Activated CD8-positive, alpha-beta memory T cell treated with anti-CD3 and anti-CD28 coated beads, Interleukin-2, amount 10 ng/mL, durations not matched to agents 7 days and 5 days (primary cell): ENCODE measurements at regions not wholly inside any gene's neighbourhood (a gene's known extent, or its start where the extent isn't known, plus 50 kb on each side); places are given as distances from the start of the nearest gene placed in this dataset.

Experiments
- ATAC-seq: fragments of 150-1000 bp; cut with Tn5 transposase; one replicate; pipeline ENCODE4 v1.10.0; 2021; ENCODE audit warnings: moderate library complexity
- CTCF ChIA-PET: fragments of 350-600 bp; sonication (Branson Sonifier 250); formaldehyde crosslinking; loops from one replicate; lab custom pipeline; 2021; ENCODE audit warnings: antibody characterized with exemption; lab: Charles Lee
- DNase-seq: peaks from one replicate; pipeline ENCODE4 v3.0.0-alpha.2; 2020
- H3K27ac Mint-ChIP-seq: one replicate; pipeline ENCODE4 v1.8.0; 2021; ENCODE audit warnings: mild to moderate bottlenecking, mixed read lengths
- H3K27me3 Mint-ChIP-seq: one replicate; pipeline ENCODE4 v1.8.0; 2021; ENCODE audit warnings: mixed read lengths
- H3K36me3 Mint-ChIP-seq: one replicate; pipeline ENCODE4 v1.8.0; 2021; ENCODE audit warnings: mild to moderate bottlenecking, mixed read lengths
- H3K4me1 Mint-ChIP-seq: one replicate; pipeline ENCODE4 v1.8.0; 2021; ENCODE audit warnings: mixed read lengths
- H3K4me3 Mint-ChIP-seq: one replicate; pipeline ENCODE4 v1.8.0; 2021; ENCODE audit warnings: mild to moderate bottlenecking, moderate library complexity, mixed read lengths
- H3K9me3 Mint-ChIP-seq: one replicate; pipeline ENCODE4 v1.8.0; 2022; ENCODE audit warnings: low read depth, mixed read lengths

DNA sequence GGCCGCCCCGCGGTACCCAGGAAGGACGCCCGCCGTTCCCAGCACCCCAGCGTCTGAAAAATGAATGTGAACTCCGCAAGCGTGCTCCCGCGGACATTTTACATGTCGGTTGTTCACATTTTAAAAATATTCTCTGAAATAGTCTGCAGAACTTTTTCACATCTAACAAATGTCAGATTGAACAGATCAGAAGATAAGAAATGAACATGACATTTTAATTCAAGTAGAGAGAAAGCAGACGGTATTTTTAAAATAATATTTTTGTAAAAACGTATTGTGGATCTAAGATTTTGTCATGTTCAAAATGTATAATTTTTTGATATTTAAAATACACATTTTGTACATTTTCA, 101.8 kb upstream of the DIO3 start:
- ATAC-seq: no peak
- H3K4me1 Mint-ChIP-seq: peaks cover 2% of the 10 kb centered on the region
- H3K4me3 Mint-ChIP-seq: no peak overlapping the region
- CTCF ChIA-PET: no interaction called here
- peaks cover 2% of the 10 kb centered on the region for H3K36me3 Mint-ChIP-seq
- H3K27ac Mint-ChIP-seq: no peak overlapping the region
- H3K27me3 Mint-ChIP-seq: peaks cover 45% of the 10 kb centered on the region
- no peak for DNase-seq
- no peaks in the 10 kb centered on the region for H3K9me3 Mint-ChIP-seq

DNA sequence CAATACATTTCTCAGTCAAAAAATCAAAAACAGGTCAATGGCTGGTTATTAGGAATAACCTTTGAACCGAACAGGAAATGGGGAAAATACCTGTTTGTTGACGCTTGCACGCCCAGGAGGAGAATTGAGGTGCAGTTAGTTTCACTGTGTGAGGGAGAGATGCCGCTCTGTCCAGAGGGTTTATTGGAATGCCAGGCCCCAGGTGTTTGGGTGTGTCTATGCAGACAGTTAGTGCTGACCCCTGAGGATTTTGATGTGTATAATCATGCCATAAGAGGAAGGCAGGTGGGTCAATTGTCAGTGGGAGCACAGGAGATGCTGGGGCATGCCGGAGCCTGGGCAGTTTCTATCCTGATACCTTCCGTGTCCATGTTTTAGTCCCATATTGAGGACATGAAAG, 100.8 kb upstream of the DIO3 start:
- H3K9me3 Mint-ChIP-seq: no peaks in the 10 kb centered on the region
- DNase-seq: no peak
- H3K4me3 Mint-ChIP-seq: no peak overlapping the region
- CTCF ChIA-PET: no interaction called here
- H3K27me3 Mint-ChIP-seq: peaks cover 37% of the 10 kb centered on the region
- peaks cover 2% of the 10 kb centered on the region for H3K36me3 Mint-ChIP-seq
- no peak for ATAC-seq
- peaks cover 2% of the 10 kb centered on the region for H3K4me1 Mint-ChIP-seq
- H3K27ac Mint-ChIP-seq: no peak overlapping the region

GRCh38 chr14:101460986-101461750, 100.1 kb upstream of the DIO3 start:
- DNase-seq (no peak), ATAC-seq (no peak)
- CTCF ChIA-PET: no interaction called here
- Mint-ChIP-seq H3K27me3 (peaks cover 30% of the 10 kb centered on the region), H3K4me3 (no peak overlapping the region), H3K9me3 (no peaks in the 10 kb centered on the region), H3K4me1 (peaks cover 2% of the 10 kb centered on the region), H3K27ac (no peak overlapping the region), H3K36me3 (peaks cover 2% of the 10 kb centered on the region)

GRCh38 chr14:101461891-101462290, 99.4 kb upstream of the DIO3 start:
- Mint-ChIP-seq H3K4me1 (peaks cover 2% of the 10 kb centered on the region), H3K9me3 (no peaks in the 10 kb centered on the region), H3K36me3 (peaks cover 2% of the 10 kb centered on the region), H3K27me3 (peaks cover 23% of the 10 kb centered on the region), H3K27ac (no peak overlapping the region), H3K4me3 (no peak overlapping the region)
- CTCF ChIA-PET: no interaction called here
- DNase-seq (no peak), ATAC-seq (no peak)

DNA sequence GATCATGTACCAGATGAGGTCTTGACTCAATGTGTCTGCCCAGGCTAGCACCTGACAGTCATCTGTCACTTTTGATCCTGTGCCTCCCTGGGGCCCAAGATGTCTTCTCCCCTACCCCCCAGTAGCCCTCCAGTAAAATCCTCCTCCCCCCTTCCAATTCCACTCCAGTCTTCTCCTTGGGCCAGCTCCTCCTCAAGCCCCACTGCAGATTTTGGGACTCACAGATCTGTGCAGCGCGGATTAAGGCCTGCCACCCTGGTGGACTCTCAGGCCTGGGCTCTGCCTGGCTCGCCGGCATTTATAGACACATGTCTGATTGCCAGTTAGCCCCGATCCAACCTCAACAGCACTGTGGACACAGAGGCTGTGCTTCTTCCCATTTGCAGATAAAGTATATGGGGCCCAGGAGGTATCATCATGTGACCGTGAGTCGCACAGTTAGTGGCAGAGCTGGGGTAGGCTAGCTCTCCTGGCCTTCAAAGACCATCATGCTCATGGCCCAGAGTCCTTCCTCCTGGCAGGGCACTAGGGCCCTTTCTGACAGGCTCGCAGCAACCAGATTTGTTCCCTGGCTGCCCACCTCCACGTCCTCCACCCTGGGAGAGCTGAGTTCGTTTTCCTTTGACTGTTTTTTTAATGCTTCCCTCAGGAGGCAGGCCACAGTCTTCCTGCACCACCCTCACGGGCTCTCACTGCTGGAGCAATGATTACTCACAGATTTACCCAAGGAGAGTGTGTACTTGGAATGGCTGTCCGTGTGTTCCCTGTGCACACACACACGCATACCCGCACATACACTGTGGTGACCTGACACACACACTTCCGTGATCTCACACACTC, 98.3 kb upstream of the DIO3 start:
- H3K27ac Mint-ChIP-seq: no peak overlapping the region
- DNase-seq: peak; percentile 34
- no peaks in the 10 kb centered on the region for H3K36me3 Mint-ChIP-seq
- no peak overlapping the region for H3K4me3 Mint-ChIP-seq
- CTCF ChIA-PET: no interaction called here
- H3K27me3 Mint-ChIP-seq: peaks cover 21% of the 10 kb centered on the region
- no peaks in the 10 kb centered on the region for H3K9me3 Mint-ChIP-seq
- ATAC-seq: no peak
- H3K4me1 Mint-ChIP-seq: no peaks in the 10 kb centered on the region

DNA sequence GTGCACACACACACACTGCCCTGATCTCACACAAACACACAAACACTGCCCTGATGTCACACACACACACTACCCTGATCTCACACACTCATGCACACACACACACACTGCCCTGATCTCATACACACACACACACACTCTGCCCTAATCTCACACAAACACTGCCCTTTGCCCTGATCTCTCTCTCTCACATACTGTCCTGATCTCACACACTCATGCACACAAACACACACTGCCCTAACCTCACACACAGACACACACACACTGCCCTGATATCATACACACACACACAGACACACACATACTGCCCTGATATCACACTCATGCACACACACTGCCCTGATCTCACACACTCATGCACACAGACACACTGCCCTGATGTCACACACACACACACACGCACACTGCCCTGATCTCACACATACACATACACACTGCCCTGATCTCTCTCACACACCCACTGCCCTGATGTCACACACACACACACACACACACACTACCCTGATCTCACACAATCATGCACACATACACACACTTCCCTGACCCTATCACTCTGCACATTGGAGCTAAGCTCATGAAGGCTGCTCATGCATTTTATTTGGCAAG, 97.6 kb upstream of the DIO3 start:
- peaks cover 21% of the 10 kb centered on the region for H3K27me3 Mint-ChIP-seq
- H3K36me3 Mint-ChIP-seq: no peaks in the 10 kb centered on the region
- DNase-seq (peak; percentile 7), ATAC-seq (no peak)
- H3K4me3 Mint-ChIP-seq: no peak overlapping the region
- CTCF ChIA-PET: no interaction called here
- H3K27ac Mint-ChIP-seq: no peak overlapping the region
- H3K9me3 Mint-ChIP-seq: no peaks in the 10 kb centered on the region
- H3K4me1 Mint-ChIP-seq: no peaks in the 10 kb centered on the region

GRCh38 chr14:101464310-101464983, 96.8 kb upstream of the DIO3 start:
- ATAC-seq (no peak), DNase-seq (peak; percentile 11)
- no peaks in the 10 kb centered on the region for H3K9me3 Mint-ChIP-seq
- H3K4me3 Mint-ChIP-seq: no peak overlapping the region
- no peaks in the 10 kb centered on the region for H3K36me3 Mint-ChIP-seq
- H3K27ac Mint-ChIP-seq: no peak overlapping the region
- peaks cover 18% of the 10 kb centered on the region for H3K27me3 Mint-ChIP-seq
- CTCF ChIA-PET: no interaction called here
- H3K4me1 Mint-ChIP-seq: no peaks in the 10 kb centered on the region

DNA sequence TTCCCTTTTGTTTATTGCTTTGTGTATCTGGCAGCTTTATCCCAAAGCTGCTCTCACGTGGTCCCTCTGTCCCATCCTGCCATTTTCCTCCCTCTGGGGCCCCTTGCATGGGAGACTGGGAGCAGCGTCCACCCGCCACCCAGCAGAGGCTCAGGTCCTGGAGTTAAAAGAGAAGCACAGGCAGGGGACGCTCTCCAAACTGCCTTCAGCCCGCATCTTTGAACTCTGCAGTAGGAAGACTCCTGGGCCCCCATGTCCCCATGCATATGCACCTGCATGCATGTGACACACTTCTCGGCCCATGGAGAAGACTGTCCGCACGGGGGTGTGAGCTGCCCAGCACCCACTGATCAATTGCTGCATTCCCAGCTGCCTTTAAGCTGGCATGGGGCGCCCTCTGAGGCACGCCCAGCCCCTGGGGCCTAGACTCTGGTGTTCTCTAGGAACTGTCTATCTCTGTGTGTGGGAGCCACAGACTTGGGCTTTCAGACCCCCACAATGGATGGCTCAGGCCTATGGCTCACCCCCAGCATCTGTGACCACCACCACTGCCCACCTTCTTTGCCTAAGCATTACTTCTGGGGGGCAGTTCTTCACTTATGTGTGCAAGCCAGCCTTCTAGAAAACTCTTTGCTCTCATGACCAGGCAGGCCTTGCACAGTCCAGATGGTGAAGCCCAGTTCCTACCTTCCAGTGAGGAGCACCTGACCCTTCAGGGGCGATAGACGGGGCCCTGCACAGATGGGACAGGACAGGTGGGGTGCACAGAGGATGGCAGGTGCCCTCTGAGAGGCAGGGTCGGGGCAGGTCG, 96.1 kb upstream of the DIO3 start:
- Mint-ChIP-seq H3K9me3 (no peaks in the 10 kb centered on the region), H3K4me1 (no peaks in the 10 kb centered on the region), H3K4me3 (no peak overlapping the region), H3K27me3 (peaks cover 13% of the 10 kb centered on the region), H3K36me3 (no peaks in the 10 kb centered on the region), H3K27ac (no peak overlapping the region)
- CTCF ChIA-PET: no interaction called here
- ATAC-seq (no peak), DNase-seq (peak; percentile 37)

GRCh38 chr14:101465795-101466448, 95.4 kb upstream of the DIO3 start:
- Mint-ChIP-seq H3K4me1 (no peaks in the 10 kb centered on the region), H3K36me3 (no peaks in the 10 kb centered on the region), H3K9me3 (no peaks in the 10 kb centered on the region), H3K27me3 (peaks cover 6% of the 10 kb centered on the region), H3K4me3 (no peak overlapping the region), H3K27ac (no peak overlapping the region)
- DNase-seq (peak; percentile 35), ATAC-seq (no peak)
- CTCF ChIA-PET: no interaction called here

DNA sequence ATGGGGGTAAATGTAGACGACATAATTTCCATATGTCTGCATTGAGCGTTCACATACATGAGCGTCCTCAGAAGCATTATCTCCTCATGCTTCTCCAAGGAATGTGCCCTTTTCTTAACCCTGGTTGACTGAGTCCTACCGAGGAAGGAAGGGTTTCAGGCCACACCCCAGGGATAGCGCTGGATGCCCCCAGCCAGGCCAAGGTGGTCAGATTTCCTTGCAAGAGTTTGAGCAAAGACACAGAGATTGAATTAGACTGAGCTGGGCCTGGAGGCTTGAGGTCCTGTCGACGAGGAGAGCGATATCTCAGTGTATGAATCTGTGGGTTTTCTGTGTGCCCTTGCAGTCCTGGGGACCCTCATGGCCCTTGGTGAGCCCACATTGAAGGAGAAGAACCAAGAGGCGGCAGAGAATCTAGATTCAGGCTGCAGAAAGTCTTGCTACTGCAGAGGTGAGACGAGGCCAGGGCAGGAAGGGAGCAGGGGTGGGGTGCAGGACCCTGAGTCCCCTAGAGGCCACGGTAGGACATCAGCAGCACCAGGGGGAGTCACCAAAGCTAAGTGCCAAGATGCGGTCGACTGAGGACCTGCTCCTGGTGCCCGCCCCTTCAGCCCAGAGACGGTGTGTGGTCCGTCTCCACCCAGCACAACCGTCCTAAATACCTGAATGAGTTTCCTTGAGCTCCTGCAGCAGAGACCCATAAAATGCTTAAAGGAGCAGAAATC, 94.7 kb upstream of the DIO3 start:
- Mint-ChIP-seq H3K27ac (no peak overlapping the region), H3K9me3 (no peaks in the 10 kb centered on the region), H3K4me3 (no peak overlapping the region), H3K36me3 (no peaks in the 10 kb centered on the region), H3K27me3 (peaks cover under 1% of the 10 kb centered on the region), H3K4me1 (no peaks in the 10 kb centered on the region)
- CTCF ChIA-PET: no interaction called here
- DNase-seq: peak; percentile 11
- ATAC-seq: no peak

DNA sequence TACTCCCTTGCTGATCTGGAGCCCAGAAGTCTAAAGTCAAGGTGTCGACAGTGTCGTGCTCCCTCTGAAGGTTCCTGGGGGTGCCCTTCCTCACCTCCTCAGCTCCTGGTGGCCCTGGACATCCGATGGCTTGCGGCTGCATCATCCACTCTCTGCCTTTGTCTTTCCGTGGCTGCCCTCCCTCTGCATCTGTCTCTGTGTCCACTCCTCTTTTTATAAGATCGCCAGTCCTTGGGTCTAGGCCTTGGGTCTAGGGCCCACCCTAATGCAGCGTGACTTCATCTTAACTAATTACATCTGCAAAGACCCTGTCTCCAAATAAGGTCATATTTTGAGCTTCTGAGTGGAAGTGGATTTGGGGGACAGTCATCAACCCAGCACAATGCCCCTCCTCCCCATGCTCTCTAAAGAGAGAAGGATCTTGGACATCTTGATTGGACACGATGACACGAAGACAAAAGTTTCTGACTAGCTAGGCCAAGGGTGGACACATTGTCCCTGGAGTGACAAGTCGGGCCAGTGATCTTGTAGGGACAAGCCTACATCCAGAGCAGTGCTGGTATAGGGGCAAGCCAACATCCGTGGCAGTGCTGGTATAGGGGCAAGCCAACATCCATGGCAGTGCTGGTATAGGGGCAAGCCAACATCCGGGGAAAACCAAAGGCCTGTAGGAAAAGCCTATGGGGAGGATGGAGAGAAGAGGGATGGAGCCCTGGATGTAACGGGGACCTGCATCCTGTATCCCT, 93.9 kb upstream of the DIO3 start:
- Mint-ChIP-seq H3K9me3 (no peaks in the 10 kb centered on the region), H3K36me3 (no peaks in the 10 kb centered on the region), H3K4me1 (no peaks in the 10 kb centered on the region), H3K27me3 (no peaks in the 10 kb centered on the region), H3K4me3 (no peak overlapping the region), H3K27ac (no peak overlapping the region)
- ATAC-seq (no peak), DNase-seq (peak; percentile 29)
- CTCF ChIA-PET: no interaction called here
